HG03457 (cell line): ENCODE measurements at regions not wholly inside any gene's neighbourhood (a gene's known extent, or its start where the extent isn't known, plus 50 kb on each side); places are given as distances from the start of the nearest gene placed in this dataset.

Experiments used
- ATAC-seq: cut with Tn5 transposase; IDR thresholded peaks from one replicate; pipeline ENCODE4 v1.9.1; 2021; ENCODE audit warnings: moderate number of reproducible peaks; ENCODE audit not compliant: unreplicated experiment

DNA sequence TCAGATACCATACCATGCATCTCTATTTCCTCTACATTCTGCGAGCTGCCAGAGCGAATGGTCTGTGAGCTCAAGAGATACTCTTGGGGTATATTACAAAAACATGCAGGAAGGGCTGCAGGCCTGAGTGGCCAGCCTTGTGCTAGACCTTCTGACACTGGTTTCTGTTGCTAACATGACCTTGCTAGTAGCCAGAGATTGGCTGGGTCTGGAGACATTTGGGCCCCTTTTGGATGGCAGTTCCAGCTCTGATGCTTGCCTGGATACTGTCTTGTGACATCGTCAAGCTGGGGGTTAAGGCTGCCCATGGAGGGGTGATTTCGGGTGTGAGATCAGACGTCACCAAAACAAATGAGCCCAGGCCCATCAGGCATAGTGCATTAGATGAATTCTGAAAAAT is 56.1 kb upstream of the FSTL4 start:
- ATAC-seq: no peak

DNA sequence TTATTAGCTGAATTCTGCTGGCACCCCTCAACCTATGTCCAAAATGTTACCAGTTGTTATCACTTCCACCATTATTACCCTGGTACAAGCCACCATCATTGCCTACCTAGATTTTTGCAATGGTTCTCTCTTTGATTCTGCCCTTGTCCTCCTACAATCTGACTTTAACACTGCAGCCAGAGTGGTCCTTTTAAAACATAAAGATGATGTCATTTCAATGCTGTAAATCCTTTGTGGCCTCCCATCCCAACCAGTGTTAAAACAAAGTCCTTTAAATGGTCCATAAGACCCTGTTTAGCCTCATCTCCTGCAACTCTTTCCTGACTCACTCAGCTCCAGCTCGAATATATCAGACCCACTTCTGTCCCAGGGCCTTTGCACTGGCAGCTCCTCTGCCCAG is 54.9 kb upstream of the FSTL4 start:
- ATAC-seq: no peak

DNA sequence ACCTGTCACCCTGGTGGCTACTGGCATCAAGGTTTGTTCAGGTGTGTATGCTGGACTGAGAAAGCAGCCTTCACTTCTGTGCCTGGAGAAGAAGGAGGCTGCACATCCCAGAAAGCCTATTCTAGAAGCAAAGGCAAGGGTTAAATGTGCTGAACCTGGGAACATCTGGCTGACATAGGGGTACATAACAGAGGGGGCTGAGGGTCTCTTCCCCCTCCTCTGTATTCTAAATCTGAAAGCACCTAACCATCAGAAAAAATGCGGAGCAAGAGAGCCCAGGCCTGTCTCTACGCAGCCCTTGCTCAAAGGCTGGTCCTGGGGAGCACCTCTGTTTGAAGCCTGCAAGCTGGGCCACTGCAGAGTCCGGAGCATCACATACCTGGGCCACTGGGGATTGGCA is 53.2 kb upstream of the FSTL4 start:
- no peak for ATAC-seq

DNA sequence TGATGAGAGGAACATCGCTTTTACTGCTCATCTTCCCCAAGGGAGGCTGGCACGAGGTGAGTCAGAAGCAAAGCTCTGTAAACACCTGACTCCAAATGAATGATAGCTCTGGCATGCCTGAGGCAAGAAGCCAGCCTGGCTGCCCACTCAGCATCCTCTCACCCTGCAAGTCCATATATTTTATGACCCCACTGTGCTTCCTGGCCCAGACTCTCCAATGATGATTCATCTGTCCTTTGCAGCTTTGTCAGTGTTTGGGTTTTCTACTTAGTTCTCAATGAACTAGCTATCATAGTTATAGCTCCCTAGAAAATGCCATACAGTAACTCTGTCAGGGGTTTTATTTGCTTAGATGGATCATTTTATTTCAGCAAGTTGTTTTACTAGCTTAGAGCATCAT is 52.1 kb upstream of the FSTL4 start:
- ATAC-seq: no peak

DNA sequence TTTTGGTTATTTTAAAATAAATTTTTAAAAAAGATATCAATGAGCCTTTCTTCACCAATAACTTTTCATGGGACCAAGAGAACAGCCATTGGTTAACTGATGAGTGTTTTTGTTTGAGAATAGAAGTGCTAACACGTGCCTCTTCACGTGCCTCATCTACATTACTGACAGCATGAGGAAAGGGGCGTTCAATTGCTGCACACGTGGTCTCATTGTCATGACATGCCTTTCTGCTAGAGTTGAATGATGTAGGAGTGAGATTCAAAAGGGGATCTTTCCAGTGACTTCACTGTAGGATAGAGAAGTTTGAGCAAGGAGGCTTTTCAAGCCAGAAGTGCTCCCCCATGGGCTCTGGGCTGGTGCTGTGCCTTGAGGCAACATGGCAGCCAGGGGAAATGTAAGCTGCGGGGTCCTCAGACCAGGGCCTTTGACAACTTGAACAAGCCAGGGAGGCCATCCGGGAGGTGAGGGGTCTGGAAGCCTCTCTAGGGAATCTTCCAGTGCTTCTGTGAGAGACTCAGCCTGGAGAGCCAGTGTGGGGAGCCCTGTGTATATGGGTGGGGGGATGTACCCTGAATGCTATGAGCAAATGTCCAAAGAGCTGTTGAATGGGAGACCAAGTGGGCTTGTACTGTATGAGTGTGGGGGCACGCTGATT is 51.2 kb upstream of the FSTL4 start:
- ATAC-seq: no peak

DNA sequence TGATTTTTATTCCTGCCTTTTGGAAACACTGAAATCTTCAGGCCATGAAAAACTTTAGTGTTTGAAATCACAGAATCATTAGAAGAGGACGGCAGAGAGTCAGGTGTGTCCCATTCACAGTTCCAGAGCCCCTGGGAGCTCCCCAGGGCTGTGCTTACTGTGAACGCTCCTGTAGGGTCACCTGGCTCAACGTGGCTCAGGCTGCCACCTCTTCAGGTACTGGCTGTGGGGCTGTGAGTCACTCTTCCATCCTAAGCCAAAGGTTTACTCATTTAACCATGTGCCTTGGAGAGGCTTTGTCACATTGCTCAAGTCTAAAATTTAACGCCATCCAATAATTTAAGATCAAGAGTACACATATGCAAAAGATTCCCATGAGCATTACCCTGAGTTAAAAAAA is 50.2 kb upstream of the FSTL4 start:
- ATAC-seq: no peak
